ENCODE measurements at regions not wholly inside any gene's neighbourhood (a gene's known extent, or its start where the extent isn't known, plus 50 kb on each side); places are given as distances from the start of the nearest gene placed in this dataset.

- TF ChIP-seq CTCF (IDR thresholded peaks at IDR 0.05; ENCODE audit: extremely low read depth in 1 of 2, insufficient read depth in 1 of 2, low read depth in 1 of 2, low read length in 2 of 2) = no peak
- no peak for TF ChIP-seq POLR2A (IDR thresholded peaks at IDR 0.05; ENCODE audit: low read depth, low read length)
- TF ChIP-seq EZH2 (IDR thresholded peaks at IDR 0.05; ENCODE audit: borderline replicate concordance, low read depth, low read length, severe bottlenecking) = no peak
Observed at GRCh38 chr16:86257546-86257945, 252.8 kb upstream of the FOXF1 start.

Data from endothelial cell of umbilical vein (primary cell).